T-cell (primary cell): ENCODE measurements at regions not wholly inside any gene's neighbourhood (a gene's known extent, or its start where the extent isn't known, plus 50 kb on each side); places are given as distances from the start of the nearest gene placed in this dataset.

Experiments used
- ATAC-seq, 4 experiments: fragments of 200-7000 bp in 3 of 4; fragments of 150-1000 bp in 1 of 4; cut with Tn5 transposase; replicated peaks in 1 of 4; 1 replicate in 3 of 4; 2 replicates in 1 of 4; pipeline ENCODE4 v1.10.0; 2021; ENCODE audit warnings: moderate library complexity in 3 of 4, mild to moderate bottlenecking in 2 of 4, moderate number of reproducible peaks in 1 of 4
- CTCF ChIA-PET, 2 donors: fragments of 300-600 bp; sonication (Branson Sonifier 250); formaldehyde crosslinking; loops; one replicate each; lab custom pipeline; 2022; ENCODE audit warnings: antibody characterized with exemption in 2 of 2; lab: Charles Lee
- POLR2A ChIA-PET, 2 donors: fragments of 300-600 bp; sonication (Branson Sonifier 250); formaldehyde crosslinking; loops; one replicate each; lab custom pipeline; 2022; ENCODE audit warnings: antibody characterized with exemption in 2 of 2; lab: Charles Lee
- DNase-seq, 35 experiments: peaks; one replicate each; pipeline versions ENCODE4 v3.0.0 to v3.0.0-alpha.2; 2013 to 2023
- H3K27ac ChIP-seq: one replicate; pipeline ENCODE4 v1.5.1; 2013; ENCODE audit warnings: low read length
- H3K27me3 ChIP-seq, 2 experiments: replicated peaks in 1 of 2; 1 replicate in 1 of 2; 2 replicates in 1 of 2; pipeline versions ENCODE4 v1.6.1 to v1.7.0; 2013; ENCODE audit warnings: low read length in 1 of 2, mixed read lengths in 1 of 2; ENCODE audit not compliant: control insufficient read depth in 2 of 2, insufficient read depth in 2 of 2; ENCODE audit errors: extremely low read depth in 1 of 2
- H3K36me3 ChIP-seq, 2 donors: 1 replicate in 1 of 2; 2 replicates in 1 of 2; pipeline versions ENCODE4 v1.6.1 to v1.7.0; 2013; ENCODE audit warnings: low read length in 1 of 2; ENCODE audit not compliant: control insufficient read depth in 2 of 2, insufficient read depth in 1 of 2; ENCODE audit errors: extremely low read depth in 1 of 2
- H3K4me1 ChIP-seq, 2 experiments: 1 replicate in 1 of 2; 2 replicates in 1 of 2; pipeline versions ENCODE4 v1.6.1 to v1.7.0; 2013; ENCODE audit warnings: low read length in 2 of 2, mixed read lengths in 1 of 2; ENCODE audit not compliant: insufficient read depth in 2 of 2, control insufficient read depth in 1 of 2; ENCODE audit errors: extremely low read depth in 1 of 2
- H3K4me3 ChIP-seq, 2 donors: 1 replicate in 1 of 2; 2 replicates in 1 of 2; pipeline versions ENCODE4 v1.5.1 to v1.7.0; 2013; ENCODE audit warnings: mild to moderate bottlenecking in 2 of 2, low read length in 1 of 2, moderate library complexity in 1 of 2; ENCODE audit not compliant: control insufficient read depth in 1 of 2; ENCODE audit errors: extremely low read depth in 1 of 2
- H3K9me3 ChIP-seq: 2 replicates; pipeline ENCODE4 v1.7.0; 2013
- H3K27ac Mint-ChIP-seq, 2 donors: one replicate each; pipeline ENCODE4 v1.8.0; 2020 to 2021; ENCODE audit warnings: mild to moderate bottlenecking in 2 of 2, mixed read lengths in 2 of 2
- H3K27me3 Mint-ChIP-seq, 2 donors: one replicate each; pipeline ENCODE4 v1.8.0; 2021 to 2022; ENCODE audit warnings: mixed read lengths in 2 of 2
- H3K36me3 Mint-ChIP-seq: one replicate; pipeline ENCODE4 v1.8.0; 2021; ENCODE audit warnings: mixed read lengths
- H3K4me1 Mint-ChIP-seq, 3 donors: one replicate each; pipeline ENCODE4 v1.8.0; 2020 to 2022; ENCODE audit warnings: mixed read lengths in 3 of 3, mild to moderate bottlenecking in 1 of 3
- H3K4me3 Mint-ChIP-seq, 3 donors: one replicate each; pipeline ENCODE4 v1.8.0; 2020 to 2022; ENCODE audit warnings: mild to moderate bottlenecking in 3 of 3, mixed read lengths in 3 of 3, moderate library complexity in 3 of 3
- H3K9me3 Mint-ChIP-seq, 3 donors: one replicate each; pipeline ENCODE4 v1.8.0; 2020 to 2022; ENCODE audit warnings: mixed read lengths in 3 of 3
- WGBS: methylation state at CpG from one replicate; pipeline ENCODE4 v1.1.5; 2013; ENCODE audit warnings: missing lambda C conversion rate; ENCODE audit not compliant: insufficient coverage; 5-methylcytosine and 5-hydroxymethylcytosine counted together

DNA sequence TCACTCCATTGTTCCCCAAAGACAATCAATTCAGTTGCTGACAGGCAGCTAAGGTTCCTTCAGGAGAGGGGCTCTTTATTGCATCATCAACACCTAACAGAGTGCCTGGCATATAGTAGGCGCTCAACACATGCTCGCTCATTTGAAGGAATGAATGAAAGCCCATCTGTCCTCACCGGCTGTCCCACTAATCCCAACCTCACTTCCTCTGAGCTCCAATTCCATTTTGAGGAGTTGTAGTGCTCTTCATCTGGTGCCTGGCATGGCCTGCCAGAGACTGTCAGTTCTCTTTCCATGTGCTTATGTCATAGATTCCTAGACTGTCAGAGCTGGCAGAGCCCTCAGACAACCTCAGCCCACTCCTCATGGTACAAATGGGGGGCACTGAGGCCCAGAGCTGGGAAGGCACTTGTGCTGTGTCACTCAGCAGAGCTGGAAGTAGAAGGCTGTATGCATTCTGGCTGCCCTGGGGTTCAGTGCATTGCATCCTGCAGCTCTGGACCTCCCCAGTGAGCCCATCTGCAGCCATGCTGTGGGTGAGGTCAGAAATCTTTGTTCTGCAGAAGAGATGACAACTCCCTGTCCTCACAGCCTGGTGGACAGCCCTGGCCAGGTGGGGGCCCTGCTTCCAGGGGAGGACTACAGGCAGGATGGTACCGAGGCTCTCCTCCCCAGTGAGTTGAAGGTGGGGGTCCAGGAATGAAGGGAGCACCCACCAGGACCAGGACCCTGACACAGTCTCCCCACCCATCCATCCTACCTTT, 134.9 kb upstream of the PJA1 start:
- no CpG with 5 or more reads among the region's 4 CpGs for WGBS
- POLR2A ChIA-PET, result no interaction called here

DNA sequence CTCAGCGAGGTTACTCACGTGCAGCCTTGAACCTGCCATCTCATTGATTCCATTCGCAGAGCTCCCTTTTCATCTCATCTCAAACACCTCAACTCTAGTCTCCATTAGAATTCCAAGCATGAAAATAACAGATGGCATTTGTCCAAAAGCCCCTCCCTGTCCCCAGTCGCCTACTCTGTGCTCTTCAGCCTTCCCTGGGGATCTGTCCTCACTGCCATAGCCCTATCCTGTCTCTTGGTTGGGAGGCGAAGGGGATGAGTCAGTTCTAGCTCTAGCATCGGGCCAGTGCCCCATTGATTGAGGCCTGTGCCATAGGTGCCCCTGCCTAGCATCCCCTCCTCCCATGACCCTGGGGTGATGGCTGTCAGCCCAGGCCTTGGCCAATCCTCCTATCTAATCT, 134.0 kb upstream of the PJA1 start:
- ATAC-seq, result no peak
- POLR2A ChIA-PET, result no interaction called here
- Mint-ChIP-seq H3K4me1 (no peaks in the 10 kb centered on the region), H3K9me3 (no peaks in the 10 kb centered on the region), H3K27me3 (peaks cover 7 to 15% of the 10 kb centered on the region in 2 donors), H3K4me3 (no peak overlapping the region), H3K36me3 (no peaks in the 10 kb centered on the region), H3K27ac (no peak overlapping the region)
- no peak overlapping the region for H3K4me3 ChIP-seq
- H3K27ac ChIP-seq, result no peak overlapping the region
- CTCF ChIA-PET, result no interaction called here
- no peaks in the 10 kb centered on the region for H3K9me3 ChIP-seq
- WGBS, result 100% methylated on average over 3 of the region's 6 CpGs
- H3K4me1 ChIP-seq, result no peaks in the 10 kb centered on the region
- no peaks in the 10 kb centered on the region for H3K36me3 ChIP-seq
- H3K27me3 ChIP-seq, result peaks cover 0 to 8% of the 10 kb centered on the region in 2 experiments
- DNase-seq, result no peak

More for the DNA sequence above, 134.9 kb upstream of the PJA1 start:
- H3K27ac Mint-ChIP-seq, result no peak overlapping the region
- no peak for ATAC-seq
- no peak overlapping the region for H3K27ac ChIP-seq
- no peak overlapping the region for H3K4me3 Mint-ChIP-seq
- CTCF ChIA-PET, result no interaction called here
- no peaks in the 10 kb centered on the region for H3K36me3 Mint-ChIP-seq
- H3K27me3 Mint-ChIP-seq, result peaks cover 10 to 19% of the 10 kb centered on the region in 2 donors
- H3K9me3 Mint-ChIP-seq, result no peaks in the 10 kb centered on the region
- H3K4me1 ChIP-seq, result no peaks in the 10 kb centered on the region
- H3K9me3 ChIP-seq, result no peaks in the 10 kb centered on the region
- peaks cover 0 to 8% of the 10 kb centered on the region in 2 experiments for H3K27me3 ChIP-seq
- H3K36me3 ChIP-seq, result no peaks in the 10 kb centered on the region
- no peaks in the 10 kb centered on the region for H3K4me1 Mint-ChIP-seq
- H3K4me3 ChIP-seq, result no peak overlapping the region
- DNase-seq, result no peak

DNA sequence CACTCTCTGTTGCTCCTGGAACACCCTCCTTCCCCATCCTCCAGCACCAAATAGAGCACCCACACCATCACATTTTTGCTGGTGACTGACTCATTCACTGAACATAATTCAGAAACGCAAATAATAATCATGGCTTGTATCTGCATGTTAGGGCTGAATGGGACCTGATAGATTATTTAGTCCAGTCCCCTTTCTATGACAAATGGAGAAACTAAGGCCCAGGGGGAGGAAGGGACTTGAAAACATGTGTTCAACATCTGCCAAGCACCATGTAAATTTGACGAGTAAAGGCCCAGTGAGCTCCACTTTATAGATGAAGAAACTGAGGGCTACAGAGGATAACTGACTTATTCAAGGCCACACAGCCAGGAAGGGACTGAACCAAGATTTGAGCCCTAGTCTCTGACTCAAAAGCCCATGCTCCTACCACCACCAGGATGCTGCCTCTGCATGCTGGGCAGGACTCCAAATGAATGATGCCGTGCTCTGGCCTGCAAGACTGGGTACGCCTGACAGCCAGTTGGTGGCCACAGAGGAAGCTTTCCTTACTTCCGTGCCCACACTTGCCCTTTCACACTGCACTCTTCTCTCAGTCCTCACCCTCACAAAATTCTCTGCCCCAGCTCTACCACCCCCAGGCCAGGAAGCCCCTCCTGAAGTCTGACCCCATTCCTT, 133.3 kb upstream of the PJA1 start:
- H3K4me3 ChIP-seq, result no peak overlapping the region
- POLR2A ChIA-PET, result no interaction called here
- H3K9me3 ChIP-seq, result no peaks in the 10 kb centered on the region
- no peak overlapping the region for H3K27ac Mint-ChIP-seq
- ATAC-seq (no peak), DNase-seq (no peak)
- H3K36me3 Mint-ChIP-seq, result no peaks in the 10 kb centered on the region
- no peak overlapping the region for H3K27ac ChIP-seq
- H3K4me1 Mint-ChIP-seq, result no peaks in the 10 kb centered on the region
- WGBS, result no CpG with 5 or more reads among the region's 5 CpGs
- no peak overlapping the region for H3K4me3 Mint-ChIP-seq
- H3K4me1 ChIP-seq, result no peaks in the 10 kb centered on the region
- peaks cover 4 to 13% of the 10 kb centered on the region in 2 donors for H3K27me3 Mint-ChIP-seq
- CTCF ChIA-PET, result no interaction called here
- peaks cover 0 to 8% of the 10 kb centered on the region in 2 experiments for H3K27me3 ChIP-seq
- H3K36me3 ChIP-seq, result no peaks in the 10 kb centered on the region
- no peaks in the 10 kb centered on the region for H3K9me3 Mint-ChIP-seq

DNA sequence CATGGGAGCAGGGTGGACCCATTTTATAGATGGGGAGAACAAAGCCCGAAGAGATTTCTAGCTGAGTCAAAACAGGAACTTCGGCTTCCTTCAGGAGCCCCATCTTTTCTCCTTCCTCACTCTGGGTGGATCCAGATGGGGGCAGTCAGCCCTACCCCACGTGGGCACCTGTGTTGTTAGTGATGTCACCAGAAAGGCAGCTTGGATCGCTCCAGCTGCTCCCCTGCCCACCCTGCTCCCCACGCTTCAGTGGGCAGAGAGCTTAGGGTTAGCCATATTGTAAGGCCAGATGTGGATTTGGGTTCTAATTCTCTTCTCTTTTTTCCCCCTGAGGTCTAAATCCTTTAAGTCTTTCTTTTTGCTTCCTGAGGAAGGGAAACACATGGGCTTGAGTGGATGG, 132.3 kb upstream of the PJA1 start:
- Mint-ChIP-seq H3K4me1 (no peaks in the 10 kb centered on the region), H3K4me3 (no peak overlapping the region), H3K36me3 (no peaks in the 10 kb centered on the region), H3K27me3 (peaks cover 2 to 8% of the 10 kb centered on the region in 2 donors), H3K9me3 (no peaks in the 10 kb centered on the region), H3K27ac (no peak overlapping the region)
- H3K27ac ChIP-seq, result no peak overlapping the region
- H3K36me3 ChIP-seq, result no peaks in the 10 kb centered on the region
- no peak overlapping the region for H3K4me3 ChIP-seq
- no peak for DNase-seq
- ChIA-PET CTCF (no interaction called here), POLR2A (no interaction called here)
- no peak for ATAC-seq
- H3K27me3 ChIP-seq, result peaks cover 0 to 6% of the 10 kb centered on the region in 2 experiments
- H3K4me1 ChIP-seq, result no peaks in the 10 kb centered on the region
- WGBS, result no CpG with 5 or more reads among the region's 5 CpGs
- no peaks in the 10 kb centered on the region for H3K9me3 ChIP-seq

DNA sequence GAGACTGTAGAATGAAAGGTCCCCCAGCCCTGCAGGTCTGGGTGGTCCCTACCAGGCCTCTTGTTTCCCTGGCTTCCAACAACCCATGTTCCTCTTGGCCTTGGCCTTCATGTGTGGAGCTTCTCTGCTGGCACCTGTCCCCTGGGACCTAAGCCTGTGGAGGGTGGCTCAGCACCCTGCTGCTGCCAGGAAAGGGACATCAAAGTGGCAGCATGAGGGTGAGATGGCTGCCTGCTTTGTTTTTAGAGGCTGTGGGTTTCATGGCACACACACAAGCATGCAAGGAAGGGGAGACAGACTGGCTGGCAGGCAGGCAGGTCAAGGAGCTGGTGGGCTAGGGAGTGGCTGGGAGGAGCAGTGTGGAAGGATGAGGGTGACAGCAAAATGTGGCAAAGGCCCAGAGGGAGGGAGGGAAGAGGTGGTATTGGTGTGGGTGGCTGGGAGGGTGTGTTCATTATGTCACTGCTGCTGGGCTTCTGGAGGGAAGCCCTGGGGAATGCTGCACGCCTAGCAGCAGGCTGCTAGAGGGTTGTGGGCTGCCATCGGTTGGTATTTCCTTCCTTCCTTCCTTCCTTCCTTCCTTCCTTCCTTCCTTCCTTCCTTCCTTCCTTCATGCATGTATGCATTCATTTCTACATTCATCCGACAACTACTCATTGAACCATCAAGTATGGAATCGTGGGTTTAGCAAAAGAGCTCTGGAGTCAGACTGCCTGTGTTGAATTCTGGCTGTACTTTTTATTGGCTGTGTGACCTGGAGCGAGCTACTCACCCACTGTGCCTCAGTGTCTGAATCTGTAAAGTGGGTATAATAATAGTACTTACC, 128.7 kb upstream of the PJA1 start:
- Mint-ChIP-seq H3K27me3 (peaks cover 0 to 7% of the 10 kb centered on the region in 2 donors), H3K27ac (no peak overlapping the region), H3K36me3 (no peaks in the 10 kb centered on the region), H3K4me3 (no peak overlapping the region), H3K9me3 (no peaks in the 10 kb centered on the region), H3K4me1 (no peaks in the 10 kb centered on the region)
- H3K27me3 ChIP-seq, result peaks cover 0 to 3% of the 10 kb centered on the region in 2 experiments
- no peaks in the 10 kb centered on the region for H3K9me3 ChIP-seq
- ATAC-seq (no peak), DNase-seq (no peak)
- H3K4me3 ChIP-seq, result no peak overlapping the region
- no CpG with 5 or more reads among the region's 5 CpGs for WGBS
- ChIA-PET CTCF (no interaction called here), POLR2A (no interaction called here)
- no peaks in the 10 kb centered on the region for H3K4me1 ChIP-seq
- H3K36me3 ChIP-seq, result no peaks in the 10 kb centered on the region
- no peak overlapping the region for H3K27ac ChIP-seq

DNA sequence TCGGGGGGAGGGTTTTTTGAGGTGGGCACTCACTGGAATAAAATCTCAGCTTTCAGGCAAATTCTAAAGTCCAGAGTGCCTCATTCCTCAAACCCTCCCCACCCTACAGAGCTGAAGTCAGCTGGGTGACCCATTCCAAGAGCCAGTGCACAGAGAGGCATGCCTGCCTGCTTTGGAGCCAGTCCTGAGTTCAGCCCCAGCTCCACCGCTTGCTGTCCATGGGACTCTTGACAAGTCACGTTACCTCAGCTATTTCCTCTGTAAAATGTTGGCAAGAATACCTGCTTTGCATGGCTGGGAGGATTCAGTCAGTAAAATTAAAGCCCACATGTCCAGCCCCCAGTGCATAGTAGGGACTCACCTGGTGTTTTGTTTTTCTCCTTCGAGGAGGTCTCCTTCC, 125.9 kb upstream of the PJA1 start:
- Mint-ChIP-seq H3K4me3 (no peak overlapping the region), H3K27ac (no peak overlapping the region), H3K36me3 (no peaks in the 10 kb centered on the region), H3K4me1 (no peaks in the 10 kb centered on the region), H3K27me3 (peaks cover 0 to 11% of the 10 kb centered on the region in 2 donors), H3K9me3 (no peaks in the 10 kb centered on the region)
- ATAC-seq (no peak), DNase-seq (no peak)
- Histone ChIP-seq H3K36me3 (no peaks in the 10 kb centered on the region), H3K27me3 (peaks cover 0 to 8% of the 10 kb centered on the region in 2 experiments), H3K4me1 (peaks cover 0 to 3% of the 10 kb centered on the region in 2 experiments), H3K27ac (no peak overlapping the region), H3K9me3 (no peaks in the 10 kb centered on the region), H3K4me3 (no peak overlapping the region)
- POLR2A ChIA-PET, result no interaction called here
- CTCF ChIA-PET, result no interaction called here
- 40% methylated on average over 1 of the region's 4 CpGs for WGBS
